Hematopoietic multipotent progenitor cell (in vitro differentiated cells): ENCODE measurements at regions not wholly inside any gene's neighbourhood (a gene's known extent, or its start where the extent isn't known, plus 50 kb on each side); places are given as distances from the start of the nearest gene placed in this dataset.
"Not testable (repeated sequence)": the region's sequence is repeated elsewhere in the genome, so short reads cannot be mapped to it uniquely, and the experiment has no call there.

ENCODE experiments used
- DNase-seq, 3 donors: peaks; one replicate each; pipeline ENCODE4 v3.0.0-alpha.2; 2011 to 2015; ENCODE audit warnings: low read depth in 2 of 3, low spot score in 2 of 3

- peak; percentile 60 to 94 (median 89) for DNase-seq
These were observed 88.0 kb upstream of the RPRML start for GRCh38 chr17:47066841-47067682.

- no peak for DNase-seq
These were observed 87.0 kb upstream of the RPRML start for GRCh38 chr17:47066095-47066494.

- no peak for DNase-seq
These were observed 85.6 kb upstream of the RPRML start for GRCh38 chr17:47064684-47065083.

GRCh38 chr17:47063475-47063874, 84.4 kb upstream of the RPRML start:
- DNase-seq, result no peak

- DNase-seq, result not testable (repeated sequence)
These were observed 83.8 kb upstream of the RPRML start for GRCh38 chr17:47062851-47063250.

GRCh38 chr17:47060005-47060404, 81.0 kb upstream of the RPRML start:
- not testable (repeated sequence) for DNase-seq

GRCh38 chr17:47057830-47058229, 78.8 kb upstream of the RPRML start:
- no peak for DNase-seq

- DNase-seq, result not testable (repeated sequence)
These were observed 78.2 kb upstream of the RPRML start for GRCh38 chr17:47057279-47057678.

GRCh38 chr17:47056687-47057086, 77.6 kb upstream of the RPRML start:
- not testable (repeated sequence) for DNase-seq
